ENCODE measurements at regions not wholly inside any gene's neighbourhood (a gene's known extent, or its start where the extent isn't known, plus 50 kb on each side); places are given as distances from the start of the nearest gene placed in this dataset.
A peak's percentile ranks its signal among the peaks of the same experiment; 100 is the strongest.
"Not testable (repeated sequence)": the region's sequence is repeated elsewhere in the genome, so short reads cannot be mapped to it uniquely, and the experiment has no call there.

- TF ChIP-seq, protein P1, sequence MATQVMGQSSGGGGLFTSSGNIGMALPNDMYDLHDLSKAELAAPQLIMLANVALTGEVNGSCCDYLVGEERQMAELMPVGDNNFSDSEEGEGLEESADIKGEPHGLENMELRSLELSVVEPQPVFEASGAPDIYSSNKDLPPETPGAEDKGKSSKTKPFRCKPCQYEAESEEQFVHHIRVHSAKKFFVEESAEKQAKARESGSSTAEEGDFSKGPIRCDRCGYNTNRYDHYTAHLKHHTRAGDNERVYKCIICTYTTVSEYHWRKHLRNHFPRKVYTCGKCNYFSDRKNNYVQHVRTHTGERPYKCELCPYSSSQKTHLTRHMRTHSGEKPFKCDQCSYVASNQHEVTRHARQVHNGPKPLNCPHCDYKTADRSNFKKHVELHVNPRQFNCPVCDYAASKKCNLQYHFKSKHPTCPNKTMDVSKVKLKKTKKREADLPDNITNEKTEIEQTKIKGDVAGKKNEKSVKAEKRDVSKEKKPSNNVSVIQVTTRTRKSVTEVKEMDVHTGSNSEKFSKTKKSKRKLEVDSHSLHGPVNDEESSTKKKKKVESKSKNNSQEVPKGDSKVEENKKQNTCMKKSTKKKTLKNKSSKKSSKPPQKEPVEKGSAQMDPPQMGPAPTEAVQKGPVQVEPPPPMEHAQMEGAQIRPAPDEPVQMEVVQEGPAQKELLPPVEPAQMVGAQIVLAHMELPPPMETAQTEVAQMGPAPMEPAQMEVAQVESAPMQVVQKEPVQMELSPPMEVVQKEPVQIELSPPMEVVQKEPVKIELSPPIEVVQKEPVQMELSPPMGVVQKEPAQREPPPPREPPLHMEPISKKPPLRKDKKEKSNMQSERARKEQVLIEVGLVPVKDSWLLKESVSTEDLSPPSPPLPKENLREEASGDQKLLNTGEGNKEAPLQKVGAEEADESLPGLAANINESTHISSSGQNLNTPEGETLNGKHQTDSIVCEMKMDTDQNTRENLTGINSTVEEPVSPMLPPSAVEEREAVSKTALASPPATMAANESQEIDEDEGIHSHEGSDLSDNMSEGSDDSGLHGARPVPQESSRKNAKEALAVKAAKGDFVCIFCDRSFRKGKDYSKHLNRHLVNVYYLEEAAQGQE (IDR thresholded peaks at IDR 0.05; ENCODE audit: unreplicated experiment), result no peak
- no peak for TF ChIP-seq CTCF (conservative IDR thresholded peaks at IDR 0.05; ENCODE audit: low read depth in 2 of 2)
- no peak for TF ChIP-seq ZNF331 (CRISPR knock-in tag; IDR thresholded peaks at IDR 0.05; ENCODE audit: low read depth)
Observed at GRCh38 chr2:189982087-189982486, 80.4 kb downstream of the MSTN start (continued).

DNA sequence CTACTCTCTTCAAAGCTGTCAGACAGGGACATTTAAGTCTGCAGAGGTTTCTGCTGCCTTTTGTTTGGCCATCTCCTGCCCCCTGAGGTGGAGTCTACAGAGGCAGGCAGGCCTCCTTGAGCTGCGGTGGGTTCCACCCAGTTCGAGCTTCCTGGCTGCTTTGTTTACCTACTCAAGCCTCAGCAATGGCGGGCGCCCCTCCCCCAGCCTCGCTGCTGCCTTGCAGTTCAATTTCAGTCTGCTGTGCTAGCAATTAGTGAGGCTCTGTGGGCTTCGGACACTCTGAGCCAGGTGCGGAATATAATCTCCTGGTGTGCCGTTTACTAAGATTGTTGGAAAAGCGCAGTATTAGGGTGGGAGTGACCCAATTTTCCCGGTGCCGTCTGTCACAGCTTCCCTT is 86.0 kb downstream of the MSTN start:
- not testable (repeated sequence) for DNase-seq (ENCODE audit: low spot score); H3F3A ChIP-seq (replicated peaks; ENCODE audit: low read depth); H3K27me3 Mint-ChIP-seq (ENCODE audit: insufficient read depth, low read depth, poor library complexity); H3K4me2 ChIP-seq; H3K4me1 Mint-ChIP-seq; H3K27me3 ChIP-seq (ENCODE audit: insufficient read depth); H3K9me2 ChIP-seq (ENCODE audit: insufficient read depth); H3K4me3 Mint-ChIP-seq; H4K20me1 ChIP-seq (replicated peaks; ENCODE audit: insufficient read depth); ATAC-seq; H3K36me3 ChIP-seq (ENCODE audit: insufficient read depth); H3K27ac Mint-ChIP-seq; H3K79me2 ChIP-seq (replicated peaks; ENCODE audit: insufficient read depth); H2AFZ ChIP-seq; H3K27ac ChIP-seq (ENCODE audit: low read depth); H3K4me3 ChIP-seq; H3K4me1 ChIP-seq (ENCODE audit: insufficient read depth)
- peaks cover 11% of the 10 kb centered on the region; the same call in 2 of the 3 replicates for H3K36me3 Mint-ChIP-seq (ENCODE audit: low read depth)
- peaks cover 61% of the 10 kb centered on the region for H3K9me3 Mint-ChIP-seq

DNA sequence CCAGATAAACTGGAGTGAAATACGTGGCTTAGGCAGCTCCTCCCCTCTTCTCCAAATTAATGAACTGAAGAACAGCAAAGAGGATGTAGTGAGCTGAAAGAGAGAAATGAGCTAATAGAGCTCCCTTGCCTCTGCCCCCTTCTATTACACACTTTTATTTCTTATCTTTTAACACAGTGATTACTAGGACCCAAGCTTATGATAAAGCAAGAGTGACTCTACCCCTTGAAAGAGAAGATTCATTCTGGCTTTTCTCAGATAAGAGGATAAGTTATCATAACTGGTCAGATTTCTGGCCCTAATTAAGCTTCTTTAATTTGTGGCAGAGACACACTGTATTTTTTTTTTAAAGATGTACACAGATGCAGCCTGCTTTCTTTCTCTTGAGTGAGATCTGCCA is 102.2 kb downstream of the MSTN start:
- Histone ChIP-seq H3K9me2 (ENCODE audit: insufficient read depth) (no peaks in the 10 kb centered on the region), H4K20me1 (replicated peaks; ENCODE audit: insufficient read depth) (no peaks in the 10 kb centered on the region), H3K79me2 (replicated peaks; ENCODE audit: insufficient read depth) (no peaks in the 10 kb centered on the region), H2AFZ (peak overlapping the region; percentile 64; the same call in 1 of the 2 replicates), H3K4me3 (no peak overlapping the region), H3K4me2 (no peak overlapping the region), H3K36me3 (ENCODE audit: insufficient read depth) (no peaks in the 10 kb centered on the region), H3K4me1 (ENCODE audit: insufficient read depth) (no peaks in the 10 kb centered on the region), H3K27ac (ENCODE audit: low read depth) (no peak overlapping the region), H3F3A (replicated peaks; ENCODE audit: low read depth) (no peaks in the 10 kb centered on the region), H3K27me3 (ENCODE audit: insufficient read depth) (no peaks in the 10 kb centered on the region)
- peaks cover 5% of the 10 kb centered on the region; the same call in 1 of the 3 replicates for H3K9me3 Mint-ChIP-seq
- ATAC-seq, result no peak
- H3K4me3 Mint-ChIP-seq, result no peak overlapping the region
- H3K27ac Mint-ChIP-seq, result no peak overlapping the region
- H3K4me1 Mint-ChIP-seq, result no peaks in the 10 kb centered on the region
- DNase-seq (ENCODE audit: low spot score), result no peak
- H3K27me3 Mint-ChIP-seq (ENCODE audit: insufficient read depth, low read depth, poor library complexity), result peaks cover 2% of the 10 kb centered on the region
- TF ChIP-seq ZNF331 (CRISPR knock-in tag; IDR thresholded peaks at IDR 0.05; ENCODE audit: low read depth) (no peak), ZNF114 (CRISPR knock-in tag; IDR thresholded peaks at IDR 0.05) (no peak), STAT1 (IDR thresholded peaks at IDR 0.05; ENCODE audit: unreplicated experiment) (no peak), CTCF (conservative IDR thresholded peaks at IDR 0.05; ENCODE audit: low read depth in 2 of 2) (no peak), EZH2 (IDR thresholded peaks at IDR 0.05; ENCODE audit: low read depth, unreplicated experiment) (no peak), EZH2phosphoT487 (IDR thresholded peaks at IDR 0.05; ENCODE audit: unreplicated experiment) (no peak), POLR2AphosphoS5 (IDR thresholded peaks at IDR 0.05; ENCODE audit: low read depth) (no peak)
- no peaks in the 10 kb centered on the region for H3K36me3 Mint-ChIP-seq (ENCODE audit: low read depth)
